HG03039 (cell line): ENCODE measurements at regions not wholly inside any gene's neighbourhood (a gene's known extent, or its start where the extent isn't known, plus 50 kb on each side); places are given as distances from the start of the nearest gene placed in this dataset.
"Not testable (repeated sequence)": the region's sequence is repeated elsewhere in the genome, so short reads cannot be mapped to it uniquely, and the experiment has no call there.

Experiments
- ATAC-seq: cut with Tn5 transposase; IDR thresholded peaks from one replicate; pipeline ENCODE4 v1.9.1; 2021; ENCODE audit warnings: mild to moderate bottlenecking, moderate library complexity; ENCODE audit not compliant: unreplicated experiment

GRCh38 chr9:82757924-82758323 is 305.0 kb downstream of the RASEF start:
- no peak for ATAC-seq

DNA sequence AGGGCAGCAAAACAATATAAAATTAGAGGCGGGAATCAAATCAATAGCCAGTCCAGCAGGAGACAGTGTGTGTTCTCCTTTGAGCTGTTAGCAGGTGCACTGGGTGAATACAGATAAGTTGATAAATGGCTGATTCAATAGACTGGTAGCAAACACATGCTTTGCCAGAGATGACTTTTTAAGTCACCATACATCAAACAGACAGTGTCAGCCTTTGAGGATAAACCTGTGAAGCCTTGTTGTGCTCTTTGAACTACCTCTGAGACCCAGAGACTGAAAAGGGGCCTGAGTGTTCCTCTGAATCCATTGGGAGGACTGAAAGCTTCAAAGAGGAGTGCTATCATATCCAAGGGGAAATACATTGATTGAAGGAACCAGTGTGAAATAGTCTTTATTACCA is 301.9 kb downstream of the RASEF start:
- no peak for ATAC-seq

- ATAC-seq: no peak
Observed at GRCh38 chr9:82761956-82762355, 301.0 kb downstream of the RASEF start.

DNA sequence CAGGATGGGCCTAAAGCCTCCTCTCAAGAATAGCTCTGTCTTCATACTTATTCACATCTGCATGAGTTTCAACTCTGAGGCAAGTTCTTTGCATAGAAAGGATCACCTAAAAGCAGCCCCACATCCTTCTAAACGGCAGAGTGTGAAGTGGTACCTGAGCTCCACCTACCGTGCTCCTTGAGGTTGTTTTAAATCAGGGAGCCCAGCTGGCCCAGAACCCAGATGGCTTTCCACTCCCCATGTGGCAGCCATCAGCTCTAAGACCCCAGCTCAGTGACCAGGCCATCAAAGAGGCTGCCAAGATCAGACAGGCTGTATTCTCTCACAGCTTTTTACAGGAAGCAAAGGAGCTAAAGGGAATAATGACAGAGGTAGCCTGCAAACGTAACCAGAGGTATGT is 299.3 kb downstream of the RASEF start:
- no peak for ATAC-seq

GRCh38 chr9:82764061-82764668 is 298.8 kb downstream of the RASEF start:
- ATAC-seq: no peak

GRCh38 chr9:82774707-82775231 is 288.2 kb downstream of the RASEF start:
- ATAC-seq: not testable (repeated sequence)

GRCh38 chr9:82776508-82776907 is 286.4 kb downstream of the RASEF start:
- no peak for ATAC-seq

- no peak for ATAC-seq
Observed at GRCh38 chr9:82777366-82777765, 285.6 kb downstream of the RASEF start.

DNA sequence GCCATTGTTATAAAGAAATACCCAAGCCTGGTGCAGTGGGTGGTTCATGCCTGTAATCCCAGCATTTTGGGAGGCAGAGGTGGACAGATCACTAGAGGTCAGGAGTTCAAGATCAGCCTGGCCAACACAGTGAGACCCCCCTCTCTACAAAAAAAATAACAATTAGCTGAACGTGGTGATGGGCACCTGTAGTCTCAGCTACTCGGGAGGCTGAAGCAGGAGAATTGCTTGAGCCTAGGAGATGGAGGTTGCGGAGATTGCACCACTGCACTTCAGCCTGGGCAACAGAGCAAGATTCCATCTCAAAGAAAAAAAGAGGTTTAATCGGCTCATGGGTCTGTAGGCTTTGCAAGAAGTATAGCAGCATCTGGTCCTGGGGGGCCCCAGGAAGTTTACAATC is 284.0 kb downstream of the RASEF start:
- not testable (repeated sequence) for ATAC-seq

DNA sequence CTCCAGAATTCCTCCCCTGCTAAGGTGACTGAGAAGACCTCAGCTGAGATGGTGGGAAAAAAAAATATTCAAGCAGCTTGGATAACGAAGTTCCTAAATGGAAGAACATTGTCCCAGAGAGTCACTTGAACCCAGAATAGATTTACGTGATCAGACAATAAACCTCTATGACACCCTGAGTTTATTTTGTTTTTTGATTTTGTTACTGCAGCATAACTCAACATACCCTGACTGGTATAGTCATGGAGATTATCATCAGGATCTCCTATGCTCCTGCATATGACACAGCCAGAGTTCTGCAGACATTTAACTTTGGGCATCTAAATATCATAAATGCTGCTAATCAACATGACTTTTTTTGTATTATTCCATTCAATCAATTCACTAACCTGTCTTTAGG is 282.9 kb downstream of the RASEF start:
- ATAC-seq: no peak

GRCh38 chr9:82781921-82782392 is 281.0 kb downstream of the RASEF start:
- ATAC-seq: no peak

DNA sequence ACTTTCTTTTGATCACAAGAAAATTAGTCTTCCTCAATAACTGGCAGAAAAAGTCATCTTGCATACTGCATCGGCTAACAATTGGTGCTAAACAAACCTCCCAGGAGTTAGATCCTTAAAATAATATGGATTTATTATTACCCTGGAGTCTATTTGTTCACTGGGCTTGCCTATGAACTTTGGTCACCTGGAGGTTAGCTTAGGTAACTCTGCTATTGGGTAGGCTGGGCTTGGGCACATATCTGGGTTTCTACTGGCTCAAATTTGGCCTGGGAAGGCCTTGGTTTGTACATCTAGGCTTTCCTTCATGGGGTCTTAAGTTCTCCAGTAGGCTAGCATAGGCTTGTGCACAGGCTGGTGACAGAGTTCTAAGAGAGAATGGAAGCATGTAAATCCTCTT is 279.9 kb downstream of the RASEF start:
- ATAC-seq: no peak

GRCh38 chr9:82784589-82784988 is 278.4 kb downstream of the RASEF start:
- ATAC-seq: no peak

- no peak for ATAC-seq
Observed at GRCh38 chr9:82789155-82789824, 273.7 kb downstream of the RASEF start.

GRCh38 chr9:82790875-82791274 is 272.1 kb downstream of the RASEF start:
- no peak for ATAC-seq

GRCh38 chr9:82791692-82792091 is 271.2 kb downstream of the RASEF start:
- ATAC-seq: no peak

GRCh38 chr9:82797534-82797933 is 265.4 kb downstream of the RASEF start:
- no peak for ATAC-seq

DNA sequence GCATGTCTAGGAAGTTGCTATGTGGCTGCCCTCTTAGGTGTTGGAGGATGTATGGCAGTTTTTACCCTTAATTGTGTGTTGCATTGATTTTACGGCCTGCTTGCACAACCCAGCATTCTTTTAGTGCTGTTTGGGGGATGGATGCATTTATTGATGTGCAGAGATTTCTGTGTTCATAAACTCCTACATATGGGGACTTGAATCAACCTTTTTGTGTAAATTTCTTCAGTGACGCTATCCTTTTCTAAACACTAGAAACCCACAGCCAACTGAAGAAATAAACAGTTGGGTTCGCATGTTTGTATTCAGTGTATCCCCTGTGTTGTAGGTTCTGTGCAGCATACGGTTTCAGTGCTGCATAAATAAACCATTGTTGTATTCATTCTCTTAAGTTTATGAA is 263.7 kb downstream of the RASEF start:
- ATAC-seq: no peak

GRCh38 chr9:82805027-82805426 is 257.9 kb downstream of the RASEF start:
- no peak for ATAC-seq

DNA sequence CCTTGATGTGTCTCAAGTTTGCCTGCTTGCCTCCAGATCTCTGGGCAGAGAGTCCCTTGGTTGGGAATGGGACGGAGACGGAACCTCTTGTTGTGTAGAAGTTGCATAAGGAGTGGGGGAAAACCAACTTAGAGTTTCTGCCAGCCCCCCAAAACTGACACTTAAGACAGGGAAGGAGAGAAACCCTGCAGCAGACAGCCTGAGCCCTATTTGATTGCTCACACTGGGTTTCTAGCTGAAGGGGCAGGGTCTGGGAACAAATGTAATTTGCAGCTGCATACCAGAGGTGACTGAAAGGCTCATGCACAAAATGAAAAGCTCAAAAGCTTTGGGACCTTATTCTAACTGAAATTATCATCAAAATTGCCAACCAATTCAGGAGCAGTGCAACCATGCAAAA is 254.5 kb downstream of the RASEF start:
- no peak for ATAC-seq

DNA sequence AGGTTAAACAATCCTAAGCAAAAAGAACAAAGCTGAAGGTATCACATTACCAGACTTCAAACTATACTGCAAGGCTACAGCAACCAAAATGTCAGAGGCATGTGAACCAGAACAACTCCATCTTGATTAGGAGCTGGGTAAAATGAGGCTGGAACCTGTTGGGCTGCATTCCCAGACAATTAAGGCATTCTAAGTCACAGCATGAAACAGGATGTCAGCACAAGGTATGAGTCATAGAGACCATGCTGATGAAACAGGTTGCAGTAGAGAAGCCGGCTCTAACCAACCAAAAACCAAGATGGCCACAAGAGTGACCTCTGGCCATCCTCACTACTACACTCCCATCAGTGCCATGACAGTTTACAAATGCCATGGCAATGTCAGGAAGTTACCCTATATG is 252.0 kb downstream of the RASEF start:
- ATAC-seq: no peak

GRCh38 chr9:82819260-82819659 is 243.7 kb downstream of the RASEF start:
- ATAC-seq: no peak

- no peak for ATAC-seq
Observed at GRCh38 chr9:82820186-82820585, 242.8 kb downstream of the RASEF start.
